AG08395 (cell line): ENCODE measurements at regions not wholly inside any gene's neighbourhood (a gene's known extent, or its start where the extent isn't known, plus 50 kb on each side); places are given as distances from the start of the nearest gene placed in this dataset.

Source experiments
- DNase-seq: peaks from one replicate; pipeline ENCODE4 v3.0.0; 2012; ENCODE audit warnings: mixed read lengths, low spot score

DNA sequence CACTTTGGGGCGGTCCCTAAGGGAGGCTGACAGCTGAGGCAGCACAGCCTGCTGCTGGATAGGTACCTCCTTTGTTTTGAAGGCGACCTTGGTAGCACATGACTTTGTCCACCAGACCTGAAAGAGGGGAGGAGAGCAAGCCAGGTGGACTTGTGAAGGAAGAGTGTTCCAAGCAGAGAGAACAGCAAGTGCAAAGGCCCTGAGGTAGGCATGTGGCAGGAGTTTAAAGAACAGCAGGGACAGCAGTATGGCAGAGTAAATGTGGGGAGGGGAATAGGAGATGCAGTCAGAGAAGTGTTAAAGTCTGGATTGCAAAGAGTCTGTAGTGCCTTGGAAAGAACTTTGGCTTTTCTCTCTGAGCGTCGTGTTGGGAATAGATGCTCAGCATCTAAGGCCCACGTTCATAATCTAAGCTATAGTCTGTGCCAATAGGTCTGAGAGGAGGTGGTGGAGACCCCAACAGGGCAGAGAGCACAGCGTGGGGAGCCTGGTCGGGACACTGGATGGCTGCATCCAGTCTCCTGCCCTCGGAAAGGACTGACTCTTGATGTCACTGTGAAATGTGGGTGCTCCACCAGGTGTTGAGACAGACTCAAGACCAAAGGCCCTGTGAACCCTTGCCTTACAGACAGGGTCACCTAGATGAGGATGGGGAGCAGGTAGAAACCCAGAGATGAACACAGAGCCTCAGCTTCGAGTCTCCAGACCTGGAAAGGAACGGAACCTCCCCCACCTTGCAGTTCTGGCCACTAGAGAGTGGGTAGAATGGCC, 242.1 kb upstream of the PWP1 start:
- DNase-seq = no peak

DNA sequence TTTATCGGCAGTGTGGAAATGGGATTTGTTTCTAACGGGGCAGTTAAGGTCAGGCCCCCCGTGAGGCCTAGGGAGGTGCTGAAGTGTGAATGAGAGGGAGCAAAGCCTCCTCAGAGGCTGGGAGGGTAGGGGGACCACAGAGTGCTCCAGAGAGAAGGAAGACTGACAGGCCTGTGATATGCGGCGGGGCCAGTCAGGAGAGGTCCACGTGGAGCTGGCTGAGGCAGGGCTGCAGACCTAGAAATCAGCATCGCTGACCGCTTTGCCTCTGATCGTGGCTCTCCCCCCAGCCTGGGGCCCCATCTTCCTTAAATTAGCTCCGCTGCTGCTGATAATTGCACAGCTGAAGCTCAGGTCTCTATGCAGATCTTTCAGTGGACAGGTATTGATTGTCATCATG, 240.8 kb upstream of the PWP1 start:
- DNase-seq = no peak

DNA sequence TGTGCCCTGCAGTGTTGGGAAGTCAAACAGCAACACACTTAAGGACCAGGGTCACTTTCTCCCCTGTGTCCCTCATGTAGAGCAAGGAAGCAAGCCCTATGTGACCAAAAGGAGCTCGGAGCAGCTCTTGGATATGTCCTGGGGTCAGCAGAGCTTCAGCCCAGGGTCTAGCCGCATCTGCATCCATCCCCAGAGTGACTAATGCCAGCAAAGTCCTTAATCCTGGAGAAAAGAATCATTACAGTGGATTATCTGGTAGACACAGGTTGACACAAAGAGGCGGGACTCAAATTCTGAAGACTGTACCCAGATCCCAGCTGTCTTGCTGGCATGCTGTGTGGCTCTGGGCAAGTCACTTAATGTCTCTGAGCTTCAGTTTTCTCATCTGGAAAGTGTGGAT, 239.1 kb upstream of the PWP1 start:
- DNase-seq = no peak

DNA sequence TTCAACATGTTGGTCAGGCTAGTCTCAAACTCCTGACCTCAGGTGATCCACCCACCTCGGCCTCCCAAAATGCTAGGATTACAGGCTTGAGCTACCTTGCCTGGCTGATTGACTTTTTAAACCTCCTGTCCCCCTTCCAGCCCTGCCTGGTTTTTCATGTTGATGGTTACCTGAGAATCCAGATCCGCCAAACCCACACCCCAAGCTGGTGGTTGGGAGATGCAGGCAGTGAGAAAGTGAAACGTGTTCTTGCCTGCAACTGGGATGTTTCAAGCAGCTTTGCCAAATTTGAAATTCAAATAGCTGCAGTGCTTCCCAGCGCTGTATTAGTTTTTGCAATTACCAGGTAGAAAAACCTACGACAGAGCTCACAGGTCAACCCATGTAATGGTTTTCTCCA, 238.3 kb upstream of the PWP1 start:
- no peak for DNase-seq

DNA sequence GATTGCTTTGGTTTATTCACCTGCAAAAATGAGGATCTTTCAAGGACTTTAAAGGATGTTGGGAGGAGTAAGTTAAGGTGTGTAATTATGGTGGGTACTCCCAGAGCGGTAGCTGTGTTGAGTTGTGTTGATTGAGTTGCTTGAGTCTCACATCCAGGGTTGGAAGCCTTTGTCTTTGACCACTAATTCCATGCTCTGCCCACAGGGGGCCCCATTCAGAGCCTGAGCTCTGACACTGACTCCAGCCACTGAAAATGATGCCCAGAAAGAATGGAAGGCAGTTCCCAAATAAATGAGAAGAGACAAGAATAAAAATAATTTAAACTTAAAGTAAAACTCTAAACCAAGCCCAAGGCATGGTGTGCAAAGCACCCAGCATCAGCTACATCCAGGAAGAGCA, 237.4 kb upstream of the PWP1 start:
- no peak for DNase-seq

DNA sequence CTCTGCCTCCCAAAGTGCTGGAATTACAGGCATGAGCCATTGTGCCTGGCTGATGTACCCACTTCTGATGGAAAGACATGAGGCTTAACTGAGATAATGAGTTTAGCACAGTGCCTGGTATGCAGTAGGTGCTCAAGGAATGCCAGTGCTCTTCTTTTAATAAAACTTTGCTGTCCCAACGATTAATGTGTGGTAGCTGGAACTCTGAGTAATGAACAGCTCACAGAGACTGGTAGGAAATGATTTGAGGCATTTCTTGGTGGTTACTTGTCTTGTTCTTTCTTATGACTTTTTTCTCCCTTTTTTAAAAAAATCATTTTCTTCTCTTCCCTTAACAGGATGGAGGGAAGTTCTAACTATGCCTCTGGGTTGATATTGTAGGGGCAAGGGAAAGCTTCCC, 235.7 kb upstream of the PWP1 start:
- peak; percentile 36 for DNase-seq

DNA sequence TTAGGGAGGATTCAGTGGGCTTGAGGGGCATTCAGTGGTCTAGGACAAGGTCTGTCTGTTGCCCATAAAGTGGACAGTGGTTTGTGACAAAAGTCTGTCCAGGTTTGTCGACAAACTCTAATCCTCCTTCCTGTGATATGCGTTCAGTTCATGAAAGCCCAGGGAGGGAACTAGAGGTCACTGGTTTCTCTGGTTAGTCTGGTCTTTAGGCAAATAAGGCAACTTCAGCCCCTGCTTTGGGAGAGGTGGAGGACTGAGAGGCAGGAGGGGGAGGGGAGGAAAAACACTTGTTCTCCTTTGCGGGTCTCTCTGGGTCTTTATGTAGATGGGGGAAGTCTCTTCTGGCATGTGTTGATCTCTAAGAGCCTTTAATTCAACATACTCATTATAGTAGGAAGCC, 235.1 kb upstream of the PWP1 start:
- no peak for DNase-seq

DNA sequence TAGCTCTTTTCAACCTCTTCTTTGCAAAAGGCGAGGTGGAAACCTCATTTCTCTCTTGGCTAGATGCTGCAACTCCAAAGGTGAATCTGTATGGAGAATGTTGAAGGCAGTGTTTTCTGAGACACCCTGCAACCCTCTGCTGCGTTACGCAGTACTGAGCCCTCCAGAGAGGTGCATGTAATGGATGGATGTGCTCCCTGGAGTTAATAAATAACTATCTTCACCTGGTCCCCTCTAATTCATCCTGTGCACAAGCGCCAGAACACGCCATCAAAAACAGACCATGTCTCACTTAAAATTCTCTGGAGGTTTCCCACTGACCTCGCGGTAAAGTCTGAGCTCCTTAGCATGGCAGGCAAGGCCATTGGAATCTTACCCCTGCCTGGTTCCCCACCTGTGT, 234.4 kb upstream of the PWP1 start:
- DNase-seq = no peak

DNA sequence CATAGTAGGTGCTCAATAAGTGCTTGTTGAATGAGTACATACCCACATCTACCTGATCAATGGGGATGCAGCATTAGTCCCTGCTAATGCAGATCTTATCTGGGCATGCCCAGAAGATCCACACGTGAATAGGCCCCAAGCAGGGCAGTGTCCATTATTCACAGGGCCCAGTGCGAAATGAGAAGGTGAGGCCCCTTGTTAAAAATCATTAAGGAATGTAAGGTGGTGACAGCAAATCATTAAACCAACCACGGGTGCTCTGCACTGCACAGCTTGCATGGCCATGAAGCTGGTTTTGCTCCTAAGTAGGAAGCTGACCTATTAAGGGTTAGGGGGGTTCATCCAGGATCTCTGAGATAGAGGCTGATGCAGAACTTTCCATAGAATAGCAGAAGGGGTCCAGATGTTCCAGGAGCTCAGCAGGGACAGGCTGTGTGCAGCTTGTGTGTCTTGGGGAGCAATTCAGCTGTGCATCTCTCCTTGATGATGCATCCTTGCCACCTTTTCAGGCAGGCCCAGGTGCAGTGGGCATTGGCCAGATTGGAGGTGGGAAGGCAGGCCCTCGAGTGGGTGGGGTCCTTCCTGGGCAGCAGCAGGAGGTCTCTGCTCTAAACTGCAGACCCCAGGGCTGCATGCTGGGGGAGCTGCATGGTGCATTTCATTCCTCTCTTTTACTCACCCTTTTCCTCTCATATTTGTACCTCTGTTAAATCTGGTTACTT, 231.3 kb upstream of the PWP1 start:
- no peak for DNase-seq

DNA sequence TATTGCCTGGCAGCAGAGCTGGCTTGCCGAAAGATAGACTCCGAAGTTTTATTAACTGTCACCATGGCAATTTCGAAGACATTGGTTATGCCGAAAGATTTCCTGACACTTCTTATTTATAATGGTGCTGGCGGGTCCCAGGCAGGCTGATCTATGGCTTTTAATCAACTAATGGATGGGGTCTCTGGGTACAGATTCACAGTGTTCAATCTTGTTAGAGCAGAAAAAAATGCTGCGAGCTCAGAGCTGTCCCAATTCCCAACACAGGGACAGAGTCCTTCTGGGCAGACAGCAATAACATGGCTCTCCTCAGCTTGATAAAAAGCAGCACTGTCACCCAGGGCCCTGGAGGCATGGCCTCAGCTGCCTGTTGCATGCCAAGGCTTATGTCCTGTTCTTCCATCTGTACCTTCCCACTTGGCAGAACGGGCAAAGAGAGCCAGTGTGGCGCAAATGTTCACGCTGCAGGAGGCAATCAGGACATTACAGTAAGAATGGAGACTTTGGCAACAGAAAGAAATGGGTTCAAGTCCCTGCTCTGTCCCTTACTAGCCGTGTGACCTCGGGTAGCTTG, 228.2 kb upstream of the PWP1 start:
- no peak for DNase-seq

DNA sequence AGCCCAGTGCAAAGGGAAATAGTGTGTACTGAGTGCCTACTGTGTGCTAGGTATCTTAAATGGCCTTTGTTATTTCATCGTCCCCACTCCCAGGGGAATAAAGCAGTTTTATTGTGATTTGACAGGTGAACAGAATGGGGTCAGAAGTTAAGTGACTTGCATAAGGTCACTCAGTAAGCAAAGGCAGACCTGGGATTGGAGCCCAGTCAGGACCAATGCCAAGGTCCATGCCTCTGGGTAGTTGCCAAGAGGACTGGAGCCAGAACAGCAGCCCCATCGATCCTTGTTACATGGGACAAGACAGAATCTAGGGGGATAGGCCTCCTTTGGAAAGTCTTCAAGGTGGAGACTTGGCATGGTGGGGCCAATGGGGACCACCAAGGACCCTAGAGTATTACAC, 227.4 kb upstream of the PWP1 start:
- DNase-seq = no peak

DNA sequence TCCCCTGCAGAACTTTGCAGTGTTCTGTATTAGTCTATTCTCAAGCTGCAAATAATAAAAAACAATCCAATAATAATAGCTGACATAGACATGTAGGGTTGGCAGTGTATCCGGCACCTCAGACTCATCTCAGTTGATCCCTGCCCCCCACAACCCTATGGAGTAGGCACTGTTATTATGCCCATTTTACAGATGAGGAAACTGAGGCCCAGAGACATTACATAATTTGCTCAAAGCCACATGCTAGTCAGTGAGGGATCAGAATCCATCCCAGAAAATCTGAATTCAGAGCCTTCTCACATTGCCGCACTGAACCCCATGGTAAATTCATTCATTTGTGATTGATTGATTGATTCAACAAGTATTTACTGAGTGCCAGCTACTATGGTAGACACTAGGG, 226.6 kb upstream of the PWP1 start:
- no peak for DNase-seq

DNA sequence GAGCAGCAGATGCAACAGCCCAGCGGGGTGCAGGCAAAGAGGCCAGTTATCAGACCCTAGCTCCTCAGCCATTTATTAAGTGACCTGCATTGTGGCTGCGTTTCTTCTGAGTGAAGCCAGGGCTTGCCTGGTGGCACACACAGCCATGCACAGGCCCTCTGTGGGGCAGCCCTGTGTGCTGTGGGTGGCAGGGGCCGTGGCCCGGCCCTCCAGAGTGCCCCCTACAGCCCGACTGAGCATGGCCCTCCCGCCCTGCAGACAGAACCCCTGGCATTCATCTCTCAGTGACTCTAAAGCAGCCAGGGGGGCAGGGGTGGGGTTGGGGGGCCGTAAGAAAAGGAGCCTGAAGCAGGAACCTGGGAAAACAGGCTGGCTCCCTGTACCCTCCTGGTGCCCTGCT, 226.0 kb upstream of the PWP1 start:
- no peak for DNase-seq

DNA sequence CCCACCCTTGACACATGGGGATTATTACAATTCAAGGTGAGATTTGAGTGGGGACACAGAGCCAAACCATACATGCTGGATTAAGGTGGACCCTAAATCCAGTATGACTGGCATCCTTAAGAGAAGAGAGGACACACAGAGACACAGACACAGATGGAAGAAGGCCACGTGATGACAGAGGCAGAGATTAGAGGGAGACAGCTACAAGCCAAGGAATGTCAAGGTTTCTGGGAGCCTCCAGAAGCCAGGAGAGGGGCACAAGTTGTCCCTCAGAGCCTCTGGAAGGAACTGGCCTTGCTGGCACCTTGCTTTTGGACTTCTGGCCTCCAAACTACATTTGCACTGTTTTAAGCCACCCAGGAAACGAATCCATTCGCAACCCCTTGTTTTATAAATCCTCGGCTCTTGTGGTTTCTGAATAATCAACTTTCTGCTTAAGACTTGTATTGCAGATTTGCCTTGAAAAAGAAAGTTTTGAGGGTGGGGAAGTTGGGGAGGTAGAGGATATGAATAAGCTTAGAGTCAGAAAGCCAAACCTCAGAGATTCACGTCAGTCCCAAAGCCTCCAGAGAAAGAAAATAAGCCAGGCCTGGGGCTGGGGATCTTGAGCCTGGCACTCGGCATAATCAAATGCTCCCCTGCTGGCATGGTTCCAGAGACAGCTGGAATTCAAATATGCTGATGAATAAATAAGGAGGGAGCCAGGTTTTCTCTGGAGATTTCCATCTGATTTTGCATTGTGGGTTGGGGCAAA, 224.2 kb upstream of the PWP1 start:
- peak; percentile 72 for DNase-seq

DNA sequence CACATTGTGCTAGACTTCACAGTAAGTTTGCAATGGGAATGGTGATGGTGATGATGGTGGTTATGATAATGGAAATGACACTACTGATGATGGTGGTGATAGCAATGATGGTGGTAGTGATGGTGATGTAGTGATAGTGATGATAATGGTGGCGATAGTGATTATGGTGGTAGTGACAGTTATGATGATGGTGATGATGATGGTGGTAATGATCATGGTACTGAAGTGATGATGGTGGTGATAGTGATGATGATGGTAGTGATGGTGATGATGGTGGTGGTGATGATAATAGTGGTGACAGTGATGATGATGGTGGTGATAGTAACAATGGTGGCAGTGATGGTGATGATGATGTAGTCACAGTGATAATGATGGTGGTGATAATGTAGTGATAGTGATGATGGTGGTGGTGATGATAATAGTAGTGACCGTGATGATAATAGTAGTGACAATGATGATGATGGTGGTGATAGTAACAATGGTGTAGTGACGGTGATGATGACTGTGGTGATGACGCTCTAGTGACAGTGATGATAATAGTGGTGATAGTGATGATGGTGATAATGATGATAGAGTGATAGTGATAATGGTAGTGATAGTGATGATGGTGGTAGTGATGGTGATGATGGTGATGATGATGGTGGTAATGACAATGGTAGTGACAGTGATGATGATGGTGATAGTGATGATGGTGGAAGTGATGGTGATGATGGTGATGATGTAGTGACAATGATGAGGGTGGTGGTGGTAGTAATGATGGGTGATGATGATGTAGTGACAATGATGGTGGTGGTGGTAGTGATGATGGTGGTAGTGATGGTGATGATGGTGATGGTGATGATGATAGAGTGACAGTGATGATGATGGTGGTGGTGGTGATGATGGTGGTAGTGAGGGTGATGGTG, 222.9 kb upstream of the PWP1 start:
- DNase-seq = no peak

DNA sequence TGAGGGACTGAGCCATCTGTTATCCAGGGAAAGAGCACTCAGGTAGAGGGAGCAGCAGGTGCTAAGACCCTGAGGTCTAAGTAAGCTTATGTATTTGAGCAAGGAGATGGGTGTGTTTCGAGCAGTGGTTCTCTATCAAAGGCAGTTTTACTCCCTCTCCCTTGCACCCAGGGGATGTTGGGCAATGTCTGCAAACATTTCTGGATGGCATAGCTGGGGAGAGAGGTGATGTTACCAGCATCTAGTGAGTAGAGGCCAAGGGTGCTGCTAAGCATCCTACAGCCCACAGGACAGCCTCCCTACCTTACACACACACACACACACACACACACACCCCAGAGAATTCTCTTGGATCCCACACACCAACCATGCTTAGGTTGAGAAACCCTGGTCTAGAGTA, 221.0 kb upstream of the PWP1 start:
- no peak for DNase-seq

DNA sequence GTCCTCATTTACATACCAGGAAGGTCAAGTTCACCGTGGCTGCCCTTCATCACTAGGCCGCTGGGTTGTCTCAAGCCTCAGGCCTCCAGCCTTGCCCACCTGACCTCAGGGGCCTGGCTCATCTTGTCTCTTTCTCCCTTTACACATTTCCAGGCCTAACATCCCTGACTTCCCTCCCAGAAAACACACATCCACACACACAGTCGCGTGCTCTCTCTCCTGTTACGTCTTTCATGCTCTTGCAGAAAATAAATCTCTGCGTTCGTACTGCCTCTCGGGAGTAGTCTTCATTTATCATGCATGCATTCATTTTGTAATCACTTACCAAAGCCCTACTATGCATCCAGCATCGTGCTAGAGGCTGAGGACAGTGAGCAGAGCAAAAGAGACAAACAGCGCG, 220.0 kb upstream of the PWP1 start:
- DNase-seq = no peak

DNA sequence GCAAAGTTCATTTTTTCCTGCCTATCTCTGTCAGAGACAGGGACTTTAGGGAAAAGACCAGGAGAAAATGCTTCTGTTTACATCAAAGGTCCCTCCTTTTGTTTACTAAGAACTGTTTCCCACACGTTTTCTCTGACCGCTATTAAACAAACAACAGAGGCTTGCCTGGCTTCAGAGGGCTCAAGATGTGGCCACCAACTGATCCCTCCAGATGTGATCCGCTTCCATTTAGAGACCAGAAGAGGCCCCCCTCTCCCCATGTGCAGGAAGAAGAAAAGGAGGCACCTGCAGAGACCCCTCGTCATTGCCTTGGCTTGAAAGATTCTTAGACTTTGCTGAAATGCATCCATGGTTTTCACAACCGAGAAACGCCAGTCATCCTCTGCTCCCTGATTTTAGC, 217.9 kb upstream of the PWP1 start:
- no peak for DNase-seq

DNA sequence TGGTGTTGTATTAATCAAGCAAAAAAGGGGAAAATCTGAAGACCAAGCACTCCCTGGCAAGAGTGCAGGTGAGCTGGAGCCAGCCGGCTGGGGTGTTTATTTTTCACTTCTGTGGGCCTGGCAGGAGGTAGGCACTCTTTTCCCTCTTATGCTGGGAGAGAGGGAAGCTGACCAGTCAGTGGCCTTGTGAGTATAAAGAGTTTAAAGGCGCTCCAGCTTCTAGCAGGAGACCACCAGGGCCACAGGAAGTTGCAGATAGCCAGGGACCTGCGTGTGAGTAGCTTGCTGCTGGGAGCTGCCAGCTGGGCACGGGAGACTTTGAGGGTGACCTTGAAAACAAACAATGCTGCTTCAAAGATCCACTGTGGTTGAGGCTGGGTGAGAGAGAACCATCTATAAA, 217.4 kb upstream of the PWP1 start:
- no peak for DNase-seq

DNA sequence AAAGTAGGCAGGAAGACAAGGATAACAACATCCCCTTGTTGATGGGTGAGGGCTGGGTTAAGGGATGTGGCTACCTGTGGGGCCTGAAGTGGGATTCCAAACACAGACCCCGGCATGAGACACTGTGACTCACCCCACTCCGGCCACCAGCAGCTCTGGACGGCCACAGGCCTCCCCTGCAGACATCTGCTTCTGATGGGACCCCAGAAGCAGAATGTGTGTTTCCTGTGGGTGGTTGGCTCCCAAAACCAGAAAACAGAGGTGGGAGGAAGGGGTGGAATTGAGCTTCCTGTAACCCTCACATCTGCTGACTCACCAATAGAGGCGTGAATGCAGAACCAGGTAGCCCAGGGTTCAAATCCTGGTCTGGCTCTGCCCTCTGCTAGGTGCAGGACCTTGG, 216.6 kb upstream of the PWP1 start:
- DNase-seq = no peak

DNA sequence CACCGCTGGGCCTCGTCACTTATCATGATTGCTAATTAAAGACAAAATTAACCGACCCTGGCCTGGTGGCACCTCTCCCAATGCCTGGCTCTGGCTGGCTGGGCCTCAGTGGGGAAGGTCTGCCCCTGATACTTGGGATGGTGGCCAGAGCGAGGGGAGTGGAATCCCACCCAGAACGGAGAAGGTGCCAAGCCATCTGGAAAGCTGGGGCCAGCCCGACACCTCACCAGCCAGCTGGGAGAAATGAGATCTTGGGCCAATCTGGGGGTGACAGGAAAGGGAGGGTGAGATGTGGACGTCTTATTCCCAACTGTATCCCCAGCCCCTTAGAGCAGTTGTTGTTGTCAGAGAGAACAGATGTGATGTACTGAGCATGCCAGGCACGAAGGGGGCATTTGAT, 215.0 kb upstream of the PWP1 start:
- DNase-seq = no peak

DNA sequence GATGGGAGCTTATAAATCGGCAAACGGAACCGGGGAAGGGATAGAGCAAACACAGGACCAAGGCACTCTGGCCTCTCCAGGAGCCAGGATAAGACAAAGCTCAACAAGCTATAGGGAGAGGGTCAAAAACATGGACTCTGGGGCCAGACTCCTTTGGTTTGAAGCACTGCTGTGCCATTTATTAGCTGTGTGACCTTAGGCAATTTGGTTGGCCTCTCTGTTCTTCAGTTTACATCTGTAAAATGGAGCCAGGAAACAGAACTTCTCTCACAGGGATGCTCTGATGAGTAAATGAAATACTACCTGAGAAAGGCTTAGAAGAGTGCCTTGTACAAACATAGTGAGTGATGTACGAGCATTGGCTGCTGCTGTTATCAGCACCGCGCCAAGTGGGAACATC, 213.3 kb upstream of the PWP1 start:
- no peak for DNase-seq
